ENCODE measurements at regions not wholly inside any gene's neighbourhood (a gene's known extent, or its start where the extent isn't known, plus 50 kb on each side); places are given as distances from the start of the nearest gene placed in this dataset.

- no peak for DNase-seq (ENCODE audit: low spot score)
- TF ChIP-seq CTCF (IDR thresholded peaks at IDR 0.05; ENCODE audit: extremely low read depth, missing control alignments): no peak
Measured at GRCh38 chr4:11298451-11298850, 130.2 kb downstream of the HS3ST1 start.

DNA sequence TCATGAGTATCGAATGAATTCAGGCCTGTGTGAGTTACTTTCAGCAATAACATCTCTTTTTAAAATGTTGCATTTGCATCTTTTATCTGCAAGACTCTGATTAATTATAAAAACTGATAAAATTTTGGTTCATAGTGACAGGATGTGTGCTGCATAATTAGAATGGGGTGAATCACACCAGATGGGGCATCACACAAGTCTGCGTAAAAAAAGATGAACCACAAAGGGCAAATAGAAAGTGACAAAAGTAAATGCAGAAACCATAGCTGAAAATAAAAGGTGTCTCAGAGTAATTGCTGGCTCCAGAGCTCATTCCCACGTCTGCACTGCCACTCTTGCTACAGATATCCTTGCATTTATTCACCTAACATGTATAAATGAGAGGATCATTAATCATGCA is 131.1 kb downstream of the HS3ST1 start:
- no peak for TF ChIP-seq CTCF (IDR thresholded peaks at IDR 0.05; ENCODE audit: extremely low read depth, missing control alignments)
- no peak for DNase-seq (ENCODE audit: low spot score)

- no peak for DNase-seq (ENCODE audit: low spot score)
- TF ChIP-seq CTCF (IDR thresholded peaks at IDR 0.05; ENCODE audit: extremely low read depth, missing control alignments): no peak
Measured at GRCh38 chr4:11297201-11297600, 131.5 kb downstream of the HS3ST1 start.

- no peak for DNase-seq (ENCODE audit: low spot score)
- TF ChIP-seq CTCF (IDR thresholded peaks at IDR 0.05; ENCODE audit: extremely low read depth, missing control alignments): no peak
Measured at GRCh38 chr4:11293866-11294265, 134.8 kb downstream of the HS3ST1 start.

- DNase-seq (ENCODE audit: low spot score): no peak
Measured at GRCh38 chr4:11287055-11287454, 141.6 kb downstream of the HS3ST1 start.

GRCh38 chr4:11286533-11286932 is 142.2 kb downstream of the HS3ST1 start:
- DNase-seq (ENCODE audit: low spot score): no peak
- TF ChIP-seq CTCF (IDR thresholded peaks at IDR 0.05; ENCODE audit: extremely low read depth, missing control alignments): no peak

More at GRCh38 chr4:11287055-11287454, 141.6 kb downstream of the HS3ST1 start:
- TF ChIP-seq CTCF (IDR thresholded peaks at IDR 0.05; ENCODE audit: extremely low read depth, missing control alignments): no peak

DNA sequence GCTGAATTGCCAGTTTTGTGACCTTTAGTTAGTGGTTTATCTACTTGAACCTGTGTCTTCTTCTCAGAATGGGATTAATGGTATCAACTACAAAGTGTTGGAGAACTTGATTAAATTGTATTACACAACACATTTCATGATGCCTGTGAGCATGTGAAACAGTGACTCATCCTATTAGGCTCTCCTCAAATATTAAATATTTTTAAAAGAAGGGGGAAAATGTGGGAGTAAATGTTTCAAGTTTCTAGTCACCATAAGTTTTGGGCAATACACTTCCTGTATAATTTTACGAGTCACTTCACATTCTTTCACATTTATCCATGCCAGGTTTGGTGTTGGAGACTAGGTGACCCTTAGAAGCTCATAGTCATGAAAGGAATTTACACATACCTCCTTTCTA is 147.0 kb downstream of the HS3ST1 start:
- no peak for TF ChIP-seq CTCF (IDR thresholded peaks at IDR 0.05; ENCODE audit: extremely low read depth, missing control alignments)
- DNase-seq (ENCODE audit: low spot score): no peak
